Fibroblast of lung (primary cell): ENCODE measurements at regions not wholly inside any gene's neighbourhood (a gene's known extent, or its start where the extent isn't known, plus 50 kb on each side); places are given as distances from the start of the nearest gene placed in this dataset.

Experiments
- EZH2 ChIP-seq: IDR thresholded peaks from 2 replicates; pipeline ENCODE4 v1.5.1; 2012; ENCODE audit warnings: low read length, control low read depth, mild to moderate bottlenecking; ENCODE audit errors: missing control alignments
- TF ChIP-seq, protein P1 (sequence below), 2 donors: IDR thresholded peaks in 1 of 2; conservative IDR thresholded peaks in 1 of 2; 1 replicate in 1 of 2; 2 replicates in 1 of 2; pipeline ENCODE4 v1.5.1; 2011 to 2012; ENCODE audit warnings: low read length in 2 of 2, control low read depth in 1 of 2, inconsistent platforms in 1 of 2, low read depth in 1 of 2, mild to moderate bottlenecking in 1 of 2

DNA sequence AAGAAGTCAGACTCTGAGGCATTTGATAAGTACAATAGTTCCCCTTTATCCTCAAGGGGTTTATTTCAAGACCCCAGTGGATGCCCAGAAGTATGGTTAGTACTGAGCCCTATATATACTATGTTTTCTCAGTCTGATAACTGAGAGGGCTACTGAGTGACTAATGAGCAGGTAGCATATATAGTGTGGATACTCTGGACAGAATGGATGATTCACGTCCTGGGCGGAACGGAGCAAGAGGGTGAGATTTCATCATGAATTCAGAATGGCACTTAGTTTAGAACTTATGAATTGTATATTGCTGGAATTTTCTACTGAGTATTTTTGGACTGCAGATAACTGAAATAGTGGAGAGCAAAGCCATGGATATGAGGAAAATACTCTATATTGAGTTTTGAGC lies 457.6 kb downstream of the PLK2 start:
- TF ChIP-seq, protein P1, sequence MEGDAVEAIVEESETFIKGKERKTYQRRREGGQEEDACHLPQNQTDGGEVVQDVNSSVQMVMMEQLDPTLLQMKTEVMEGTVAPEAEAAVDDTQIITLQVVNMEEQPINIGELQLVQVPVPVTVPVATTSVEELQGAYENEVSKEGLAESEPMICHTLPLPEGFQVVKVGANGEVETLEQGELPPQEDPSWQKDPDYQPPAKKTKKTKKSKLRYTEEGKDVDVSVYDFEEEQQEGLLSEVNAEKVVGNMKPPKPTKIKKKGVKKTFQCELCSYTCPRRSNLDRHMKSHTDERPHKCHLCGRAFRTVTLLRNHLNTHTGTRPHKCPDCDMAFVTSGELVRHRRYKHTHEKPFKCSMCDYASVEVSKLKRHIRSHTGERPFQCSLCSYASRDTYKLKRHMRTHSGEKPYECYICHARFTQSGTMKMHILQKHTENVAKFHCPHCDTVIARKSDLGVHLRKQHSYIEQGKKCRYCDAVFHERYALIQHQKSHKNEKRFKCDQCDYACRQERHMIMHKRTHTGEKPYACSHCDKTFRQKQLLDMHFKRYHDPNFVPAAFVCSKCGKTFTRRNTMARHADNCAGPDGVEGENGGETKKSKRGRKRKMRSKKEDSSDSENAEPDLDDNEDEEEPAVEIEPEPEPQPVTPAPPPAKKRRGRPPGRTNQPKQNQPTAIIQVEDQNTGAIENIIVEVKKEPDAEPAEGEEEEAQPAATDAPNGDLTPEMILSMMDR (conservative IDR thresholded peaks at IDR 0.05 in 1 of 2, IDR thresholded peaks at IDR 0.05 in 1 of 2; ENCODE audit: low read depth in 1 of 2, low read length in 2 of 2), result no peak
- no peak for TF ChIP-seq EZH2
